ENCODE measurements at regions not wholly inside any gene's neighbourhood (a gene's known extent, or its start where the extent isn't known, plus 50 kb on each side); places are given as distances from the start of the nearest gene placed in this dataset.

DNA sequence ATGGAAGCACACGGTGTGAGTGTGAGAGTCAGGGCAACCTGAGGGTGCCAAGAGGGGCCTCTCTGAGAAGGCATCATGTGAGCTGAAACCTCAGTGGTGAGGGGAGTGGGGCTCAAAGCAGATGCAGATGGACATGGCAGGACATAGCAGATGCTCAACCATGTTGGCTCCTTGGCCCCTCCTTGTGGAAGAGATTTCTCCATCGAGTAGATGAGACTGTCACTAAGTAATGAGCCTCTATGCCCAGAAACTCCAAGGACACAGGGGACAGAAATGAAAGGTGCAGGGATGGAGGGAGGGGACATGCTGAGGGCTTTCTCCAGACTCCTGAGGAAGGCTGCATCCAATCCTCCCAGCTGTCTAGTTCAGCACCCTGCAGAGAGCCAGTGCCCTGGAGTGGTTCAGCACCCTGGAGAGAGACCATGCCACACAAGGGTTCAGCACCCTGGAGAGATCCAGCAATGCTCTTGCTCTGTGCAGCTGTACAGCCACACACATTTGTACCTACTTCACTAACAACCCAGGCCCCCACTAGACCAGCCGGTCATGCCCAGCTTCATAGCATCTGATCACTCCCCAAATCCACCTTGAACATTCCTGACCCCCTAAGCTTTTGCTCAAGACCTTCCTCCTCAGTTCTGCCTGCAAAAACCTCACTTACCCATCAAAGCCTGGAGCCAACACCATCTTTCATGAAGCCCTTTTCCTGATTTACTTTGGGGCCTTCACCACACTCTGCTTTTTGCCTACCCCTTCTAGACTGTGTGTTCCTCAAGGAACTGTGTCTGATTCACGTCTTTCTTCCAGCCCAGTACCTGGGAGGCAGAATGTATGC lies 252.0 kb downstream of the CTTN start:
- Histone ChIP-seq H3K4me2 (no peak overlapping the region), H3K36me3 (ENCODE audit: insufficient read depth) (no peaks in the 10 kb centered on the region), H3K4me1 (ENCODE audit: insufficient read depth) (peaks cover 50% of the 10 kb centered on the region), H3K4me3 (no peak overlapping the region), H3K9me2 (ENCODE audit: insufficient read depth) (no peaks in the 10 kb centered on the region), H3K27me3 (ENCODE audit: insufficient read depth) (no peaks in the 10 kb centered on the region), H3K27ac (ENCODE audit: low read depth) (no peak overlapping the region), H4K20me1 (replicated peaks; ENCODE audit: insufficient read depth) (peaks cover 6% of the 10 kb centered on the region), H2AFZ (no peak overlapping the region), H3K79me2 (replicated peaks; ENCODE audit: insufficient read depth) (peaks cover 48% of the 10 kb centered on the region), H3F3A (replicated peaks; ENCODE audit: low read depth) (0 out of 2 replicates have a peak, but pooled peaks cover 3% of the 10 kb centered on the region)
- no peak overlapping the region for H3K27ac Mint-ChIP-seq
- H3K36me3 Mint-ChIP-seq (ENCODE audit: low read depth), result no peaks in the 10 kb centered on the region; the same call in 2 of the 3 replicates
- H3K4me1 Mint-ChIP-seq, result peaks cover 64% of the 10 kb centered on the region
- DNase-seq (ENCODE audit: low spot score), result peak; percentile 91
- no peak overlapping the region; the same call in 2 of the 3 replicates for H3K4me3 Mint-ChIP-seq
- H3K9me3 Mint-ChIP-seq, result peaks cover 2% of the 10 kb centered on the region; the same call in 1 of the 3 replicates
- ATAC-seq, result peak; percentile 70
- TF ChIP-seq NANOG (IDR thresholded peaks at IDR 0.05; ENCODE audit: borderline replicate concordance) (no peak), STAT1 (IDR thresholded peaks at IDR 0.05; ENCODE audit: unreplicated experiment) (no peak), ZNF114 (CRISPR knock-in tag; IDR thresholded peaks at IDR 0.05) (peak; percentile 97), POLR2AphosphoS5 (IDR thresholded peaks at IDR 0.05; ENCODE audit: low read depth) (0 out of 2 replicates have a peak, but pooled peaks have one; percentile 22), CREB1 (CRISPR knock-in tag; IDR thresholded peaks at IDR 0.05; ENCODE audit: low read depth) (peak; percentile 54; the same call in 1 of the 2 replicates), EZH2phosphoT487 (IDR thresholded peaks at IDR 0.05; ENCODE audit: unreplicated experiment) (no peak), ZNF331 (CRISPR knock-in tag; IDR thresholded peaks at IDR 0.05; ENCODE audit: low read depth) (no peak), EZH2 (IDR thresholded peaks at IDR 0.05; ENCODE audit: low read depth, unreplicated experiment) (no peak), JUNB (IDR thresholded peaks at IDR 0.05; ENCODE audit: unreplicated experiment) (no peak)
- TF ChIP-seq, protein P1, sequence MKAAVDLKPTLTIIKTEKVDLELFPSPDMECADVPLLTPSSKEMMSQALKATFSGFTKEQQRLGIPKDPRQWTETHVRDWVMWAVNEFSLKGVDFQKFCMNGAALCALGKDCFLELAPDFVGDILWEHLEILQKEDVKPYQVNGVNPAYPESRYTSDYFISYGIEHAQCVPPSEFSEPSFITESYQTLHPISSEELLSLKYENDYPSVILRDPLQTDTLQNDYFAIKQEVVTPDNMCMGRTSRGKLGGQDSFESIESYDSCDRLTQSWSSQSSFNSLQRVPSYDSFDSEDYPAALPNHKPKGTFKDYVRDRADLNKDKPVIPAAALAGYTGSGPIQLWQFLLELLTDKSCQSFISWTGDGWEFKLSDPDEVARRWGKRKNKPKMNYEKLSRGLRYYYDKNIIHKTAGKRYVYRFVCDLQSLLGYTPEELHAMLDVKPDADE (IDR thresholded peaks at IDR 0.05), result no peak
- TF ChIP-seq, protein P2, sequence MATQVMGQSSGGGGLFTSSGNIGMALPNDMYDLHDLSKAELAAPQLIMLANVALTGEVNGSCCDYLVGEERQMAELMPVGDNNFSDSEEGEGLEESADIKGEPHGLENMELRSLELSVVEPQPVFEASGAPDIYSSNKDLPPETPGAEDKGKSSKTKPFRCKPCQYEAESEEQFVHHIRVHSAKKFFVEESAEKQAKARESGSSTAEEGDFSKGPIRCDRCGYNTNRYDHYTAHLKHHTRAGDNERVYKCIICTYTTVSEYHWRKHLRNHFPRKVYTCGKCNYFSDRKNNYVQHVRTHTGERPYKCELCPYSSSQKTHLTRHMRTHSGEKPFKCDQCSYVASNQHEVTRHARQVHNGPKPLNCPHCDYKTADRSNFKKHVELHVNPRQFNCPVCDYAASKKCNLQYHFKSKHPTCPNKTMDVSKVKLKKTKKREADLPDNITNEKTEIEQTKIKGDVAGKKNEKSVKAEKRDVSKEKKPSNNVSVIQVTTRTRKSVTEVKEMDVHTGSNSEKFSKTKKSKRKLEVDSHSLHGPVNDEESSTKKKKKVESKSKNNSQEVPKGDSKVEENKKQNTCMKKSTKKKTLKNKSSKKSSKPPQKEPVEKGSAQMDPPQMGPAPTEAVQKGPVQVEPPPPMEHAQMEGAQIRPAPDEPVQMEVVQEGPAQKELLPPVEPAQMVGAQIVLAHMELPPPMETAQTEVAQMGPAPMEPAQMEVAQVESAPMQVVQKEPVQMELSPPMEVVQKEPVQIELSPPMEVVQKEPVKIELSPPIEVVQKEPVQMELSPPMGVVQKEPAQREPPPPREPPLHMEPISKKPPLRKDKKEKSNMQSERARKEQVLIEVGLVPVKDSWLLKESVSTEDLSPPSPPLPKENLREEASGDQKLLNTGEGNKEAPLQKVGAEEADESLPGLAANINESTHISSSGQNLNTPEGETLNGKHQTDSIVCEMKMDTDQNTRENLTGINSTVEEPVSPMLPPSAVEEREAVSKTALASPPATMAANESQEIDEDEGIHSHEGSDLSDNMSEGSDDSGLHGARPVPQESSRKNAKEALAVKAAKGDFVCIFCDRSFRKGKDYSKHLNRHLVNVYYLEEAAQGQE (IDR thresholded peaks at IDR 0.05; ENCODE audit: unreplicated experiment), result peak; percentile 98
- TF ChIP-seq, protein P3, sequence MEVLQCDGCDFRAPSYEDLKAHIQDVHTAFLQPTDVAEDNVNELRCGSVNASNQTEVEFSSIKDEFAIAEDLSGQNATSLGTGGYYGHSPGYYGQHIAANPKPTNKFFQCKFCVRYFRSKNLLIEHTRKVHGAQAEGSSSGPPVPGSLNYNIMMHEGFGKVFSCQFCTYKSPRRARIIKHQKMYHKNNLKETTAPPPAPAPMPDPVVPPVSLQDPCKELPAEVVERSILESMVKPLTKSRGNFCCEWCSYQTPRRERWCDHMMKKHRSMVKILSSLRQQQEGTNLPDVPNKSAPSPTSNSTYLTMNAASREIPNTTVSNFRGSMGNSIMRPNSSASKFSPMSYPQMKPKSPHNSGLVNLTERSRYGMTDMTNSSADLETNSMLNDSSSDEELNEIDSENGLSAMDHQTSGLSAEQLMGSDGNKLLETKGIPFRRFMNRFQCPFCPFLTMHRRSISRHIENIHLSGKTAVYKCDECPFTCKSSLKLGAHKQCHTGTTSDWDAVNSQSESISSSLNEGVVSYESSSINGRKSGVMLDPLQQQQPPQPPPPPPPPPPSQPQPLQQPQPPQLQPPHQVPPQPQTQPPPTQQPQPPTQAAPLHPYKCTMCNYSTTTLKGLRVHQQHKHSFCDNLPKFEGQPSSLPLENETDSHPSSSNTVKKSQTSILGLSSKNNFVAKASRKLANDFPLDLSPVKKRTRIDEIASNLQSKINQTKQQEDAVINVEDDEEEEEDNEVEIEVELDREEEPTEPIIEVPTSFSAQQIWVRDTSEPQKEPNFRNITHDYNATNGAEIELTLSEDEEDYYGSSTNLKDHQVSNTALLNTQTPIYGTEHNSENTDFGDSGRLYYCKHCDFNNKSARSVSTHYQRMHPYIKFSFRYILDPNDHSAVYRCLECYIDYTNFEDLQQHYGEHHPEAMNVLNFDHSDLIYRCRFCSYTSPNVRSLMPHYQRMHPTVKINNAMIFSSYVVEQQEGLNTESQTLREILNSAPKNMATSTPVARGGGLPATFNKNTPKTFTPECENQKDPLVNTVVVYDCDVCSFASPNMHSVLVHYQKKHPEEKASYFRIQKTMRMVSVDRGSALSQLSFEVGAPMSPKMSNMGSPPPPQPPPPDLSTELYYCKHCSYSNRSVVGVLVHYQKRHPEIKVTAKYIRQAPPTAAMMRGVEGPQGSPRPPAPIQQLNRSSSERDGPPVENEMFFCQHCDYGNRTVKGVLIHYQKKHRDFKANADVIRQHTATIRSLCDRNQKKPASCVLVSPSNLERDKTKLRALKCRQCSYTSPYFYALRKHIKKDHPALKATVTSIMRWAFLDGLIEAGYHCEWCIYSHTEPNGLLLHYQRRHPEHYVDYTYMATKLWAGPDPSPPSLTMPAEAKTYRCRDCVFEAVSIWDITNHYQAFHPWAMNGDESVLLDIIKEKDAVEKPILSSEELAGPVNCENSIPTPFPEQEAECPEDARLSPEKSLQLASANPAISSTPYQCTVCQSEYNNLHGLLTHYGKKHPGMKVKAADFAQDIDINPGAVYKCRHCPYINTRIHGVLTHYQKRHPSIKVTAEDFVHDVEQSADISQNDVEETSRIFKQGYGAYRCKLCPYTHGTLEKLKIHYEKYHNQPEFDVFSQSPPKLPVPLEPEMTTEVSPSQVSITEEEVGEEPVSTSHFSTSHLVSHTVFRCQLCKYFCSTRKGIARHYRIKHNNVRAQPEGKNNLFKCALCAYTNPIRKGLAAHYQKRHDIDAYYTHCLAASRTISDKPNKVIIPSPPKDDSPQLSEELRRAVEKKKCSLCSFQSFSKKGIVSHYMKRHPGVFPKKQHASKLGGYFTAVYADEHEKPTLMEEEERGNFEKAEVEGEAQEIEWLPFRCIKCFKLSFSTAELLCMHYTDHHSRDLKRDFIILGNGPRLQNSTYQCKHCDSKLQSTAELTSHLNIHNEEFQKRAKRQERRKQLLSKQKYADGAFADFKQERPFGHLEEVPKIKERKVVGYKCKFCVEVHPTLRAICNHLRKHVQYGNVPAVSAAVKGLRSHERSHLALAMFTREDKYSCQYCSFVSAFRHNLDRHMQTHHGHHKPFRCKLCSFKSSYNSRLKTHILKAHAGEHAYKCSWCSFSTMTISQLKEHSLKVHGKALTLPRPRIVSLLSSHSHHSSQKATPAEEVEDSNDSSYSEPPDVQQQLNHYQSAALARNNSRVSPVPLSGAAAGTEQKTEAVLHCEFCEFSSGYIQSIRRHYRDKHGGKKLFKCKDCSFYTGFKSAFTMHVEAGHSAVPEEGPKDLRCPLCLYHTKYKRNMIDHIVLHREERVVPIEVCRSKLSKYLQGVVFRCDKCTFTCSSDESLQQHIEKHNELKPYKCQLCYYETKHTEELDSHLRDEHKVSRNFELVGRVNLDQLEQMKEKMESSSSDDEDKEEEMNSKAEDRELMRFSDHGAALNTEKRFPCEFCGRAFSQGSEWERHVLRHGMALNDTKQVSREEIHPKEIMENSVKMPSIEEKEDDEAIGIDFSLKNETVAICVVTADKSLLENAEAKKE (CRISPR knock-in tag; IDR thresholded peaks at IDR 0.05), result peak; percentile 33; the same call in 1 of the 2 replicates
- TF ChIP-seq, protein P4, sequence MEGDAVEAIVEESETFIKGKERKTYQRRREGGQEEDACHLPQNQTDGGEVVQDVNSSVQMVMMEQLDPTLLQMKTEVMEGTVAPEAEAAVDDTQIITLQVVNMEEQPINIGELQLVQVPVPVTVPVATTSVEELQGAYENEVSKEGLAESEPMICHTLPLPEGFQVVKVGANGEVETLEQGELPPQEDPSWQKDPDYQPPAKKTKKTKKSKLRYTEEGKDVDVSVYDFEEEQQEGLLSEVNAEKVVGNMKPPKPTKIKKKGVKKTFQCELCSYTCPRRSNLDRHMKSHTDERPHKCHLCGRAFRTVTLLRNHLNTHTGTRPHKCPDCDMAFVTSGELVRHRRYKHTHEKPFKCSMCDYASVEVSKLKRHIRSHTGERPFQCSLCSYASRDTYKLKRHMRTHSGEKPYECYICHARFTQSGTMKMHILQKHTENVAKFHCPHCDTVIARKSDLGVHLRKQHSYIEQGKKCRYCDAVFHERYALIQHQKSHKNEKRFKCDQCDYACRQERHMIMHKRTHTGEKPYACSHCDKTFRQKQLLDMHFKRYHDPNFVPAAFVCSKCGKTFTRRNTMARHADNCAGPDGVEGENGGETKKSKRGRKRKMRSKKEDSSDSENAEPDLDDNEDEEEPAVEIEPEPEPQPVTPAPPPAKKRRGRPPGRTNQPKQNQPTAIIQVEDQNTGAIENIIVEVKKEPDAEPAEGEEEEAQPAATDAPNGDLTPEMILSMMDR (conservative IDR thresholded peaks at IDR 0.05; ENCODE audit: low read depth in 2 of 2), result no peak; a peak in 1 of 4 replicates
- H3K27me3 Mint-ChIP-seq (ENCODE audit: insufficient read depth, low read depth, poor library complexity), result peaks cover 5% of the 10 kb centered on the region

Data from GM23338 (cell line).